ENCODE measurements at regions not wholly inside any gene's neighbourhood (a gene's known extent, or its start where the extent isn't known, plus 50 kb on each side); places are given as distances from the start of the nearest gene placed in this dataset.

- DNase-seq (ENCODE audit: low read depth), result no peak
- no peak for TF ChIP-seq CTCF (IDR thresholded peaks at IDR 0.05; ENCODE audit: insufficient read depth, low read depth, low read length, missing control alignments)
- no peak overlapping the region for H3K4me3 ChIP-seq (ENCODE audit: low read depth, low read length)
These were observed 653.0 kb upstream of the BOD1L1 start for GRCh38 chr4:14280567-14280966.

GRCh38 chr4:14284578-14284977, 657.1 kb upstream of the BOD1L1 start:
- no peak overlapping the region for H3K4me3 ChIP-seq (ENCODE audit: low read depth, low read length)
- TF ChIP-seq CTCF (IDR thresholded peaks at IDR 0.05; ENCODE audit: insufficient read depth, low read depth, low read length, missing control alignments), result no peak
- DNase-seq (ENCODE audit: low read depth), result no peak

DNA sequence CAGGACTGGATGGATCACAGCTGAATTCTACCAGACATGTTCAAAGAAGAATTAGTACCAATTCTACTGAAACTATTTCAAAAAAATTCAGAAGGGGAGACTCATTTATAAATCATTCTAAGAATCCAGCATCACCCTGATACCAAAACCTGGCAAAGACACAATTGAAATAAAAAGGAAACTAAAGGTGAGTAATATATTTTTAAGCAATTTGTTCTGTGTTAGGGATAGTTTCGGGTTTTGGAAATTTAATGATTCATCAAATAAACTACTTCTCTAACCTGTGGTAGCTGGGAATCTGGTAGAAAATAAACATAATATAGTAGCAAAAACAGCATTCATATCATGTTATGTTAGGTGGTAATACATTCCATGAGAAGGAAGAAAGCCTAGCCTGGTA, 662.2 kb upstream of the BOD1L1 start:
- no peak overlapping the region for H3K4me3 ChIP-seq (ENCODE audit: low read depth, low read length)
- TF ChIP-seq CTCF (IDR thresholded peaks at IDR 0.05; ENCODE audit: insufficient read depth, low read depth, low read length, missing control alignments), result no peak
- no peak for DNase-seq (ENCODE audit: low read depth)

- DNase-seq (ENCODE audit: low read depth), result no peak
- no peak for TF ChIP-seq CTCF (IDR thresholded peaks at IDR 0.05; ENCODE audit: insufficient read depth, low read depth, low read length, missing control alignments)
- no peak overlapping the region for H3K4me3 ChIP-seq (ENCODE audit: low read depth, low read length)
These were observed 666.1 kb upstream of the BOD1L1 start for GRCh38 chr4:14293582-14293981.

- TF ChIP-seq CTCF (IDR thresholded peaks at IDR 0.05; ENCODE audit: insufficient read depth, low read depth, low read length, missing control alignments), result no peak
- DNase-seq (ENCODE audit: low read depth), result no peak
- no peak overlapping the region for H3K4me3 ChIP-seq (ENCODE audit: low read depth, low read length)
These were observed 667.1 kb upstream of the BOD1L1 start for GRCh38 chr4:14294611-14295010.

DNA sequence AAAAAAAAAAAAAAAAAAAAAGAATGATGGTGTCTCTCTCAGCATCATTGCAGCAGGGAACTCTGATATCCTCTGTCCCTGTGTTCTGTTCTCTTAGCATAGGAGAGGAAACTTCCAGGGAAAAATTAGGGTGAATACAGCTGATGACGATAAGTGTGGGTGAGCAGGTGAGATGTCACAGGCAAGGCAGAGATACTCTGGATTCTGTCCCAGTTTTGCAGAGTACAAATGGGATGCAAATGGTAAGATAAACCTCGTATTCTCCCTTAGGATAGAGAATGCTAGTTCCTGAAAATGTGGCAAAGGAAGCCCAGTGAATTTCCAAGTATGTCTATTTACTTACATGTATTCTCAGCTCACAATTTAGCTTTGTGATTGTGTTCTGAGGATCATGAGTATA, 671.6 kb upstream of the BOD1L1 start:
- no peak for TF ChIP-seq CTCF (IDR thresholded peaks at IDR 0.05; ENCODE audit: insufficient read depth, low read depth, low read length, missing control alignments)
- H3K4me3 ChIP-seq (ENCODE audit: low read depth, low read length), result no peak overlapping the region
- no peak for DNase-seq (ENCODE audit: low read depth)

- no peak overlapping the region for H3K4me3 ChIP-seq (ENCODE audit: low read depth, low read length)
- no peak for TF ChIP-seq CTCF (IDR thresholded peaks at IDR 0.05; ENCODE audit: insufficient read depth, low read depth, low read length, missing control alignments)
- no peak for DNase-seq (ENCODE audit: low read depth)
These were observed 674.5 kb upstream of the BOD1L1 start for GRCh38 chr4:14302021-14302420.

All from GM12865 (cell line).